H9 (cell line): ENCODE measurements at regions not wholly inside any gene's neighbourhood (a gene's known extent, or its start where the extent isn't known, plus 50 kb on each side); places are given as distances from the start of the nearest gene placed in this dataset.

ENCODE experiments used
- DNase-seq: peaks from one replicate; pipeline ENCODE4 v3.0.0-alpha.2; 2017
- H2AFZ ChIP-seq: one replicate; pipeline ENCODE4 v1.6.1; 2013; ENCODE audit warnings: mild to moderate bottlenecking, low read length, control low read depth, moderate library complexity
- H2AK5ac ChIP-seq: 2 replicates; pipeline ENCODE4 v1.6.1; 2013; ENCODE audit warnings: low read length, control low read depth, mixed read lengths; ENCODE audit not compliant: insufficient read length
- H2BK120ac ChIP-seq: one replicate; pipeline ENCODE4 v1.6.1; 2013; ENCODE audit warnings: low read depth, mild to moderate bottlenecking, low read length, control low read depth, inconsistent platforms; ENCODE audit not compliant: poor library complexity, severe bottlenecking
- H2BK12ac ChIP-seq: 2 replicates; pipeline ENCODE4 v1.6.1; 2013; ENCODE audit warnings: low read length, control low read depth, mixed read lengths, low read depth; ENCODE audit not compliant: insufficient read length
- H2BK15ac ChIP-seq: 2 replicates; pipeline ENCODE4 v1.6.1; 2013; ENCODE audit warnings: low read depth, low read length, control low read depth
- H2BK20ac ChIP-seq: one replicate; pipeline ENCODE4 v1.6.1; 2013; ENCODE audit warnings: low read depth, mild to moderate bottlenecking, low read length, control low read depth, inconsistent platforms; ENCODE audit not compliant: poor library complexity, severe bottlenecking
- H2BK5ac ChIP-seq: 2 replicates; pipeline ENCODE4 v1.6.1; 2013; ENCODE audit warnings: low read length, control low read depth, mixed read lengths; ENCODE audit not compliant: insufficient read length
- H3K14ac ChIP-seq: 2 replicates; pipeline ENCODE4 v1.6.1; 2013; ENCODE audit warnings: low read length, control low read depth; ENCODE audit not compliant: insufficient read depth
- H3K18ac ChIP-seq: 2 replicates; pipeline ENCODE4 v1.6.1; 2013; ENCODE audit warnings: low read depth, mild to moderate bottlenecking, mixed read lengths, low read length, control low read depth; ENCODE audit not compliant: insufficient read length
- H3K23ac ChIP-seq: 2 replicates; pipeline ENCODE4 v1.6.1; 2013; ENCODE audit warnings: low read length, control low read depth, mixed read lengths, low read depth; ENCODE audit not compliant: insufficient read length
- H3K23me2 ChIP-seq: 2 replicates; pipeline ENCODE4 v1.6.1; 2013; ENCODE audit warnings: low read depth, mild to moderate bottlenecking, mixed read lengths, low read length, control low read depth; ENCODE audit not compliant: insufficient read length, poor library complexity, severe bottlenecking
- H3K27ac ChIP-seq: 2 replicates; pipeline ENCODE4 v1.5.1; 2013; ENCODE audit warnings: low read length, control low read depth, mixed read lengths, low read depth; ENCODE audit not compliant: insufficient read length
- H3K27me3 ChIP-seq: 2 replicates; pipeline ENCODE4 v1.6.1; 2013; ENCODE audit warnings: low read length, control low read depth, inconsistent platforms; ENCODE audit not compliant: insufficient read depth
- H3K4ac ChIP-seq: 2 replicates; pipeline ENCODE4 v1.6.1; 2013; ENCODE audit warnings: low read depth, mild to moderate bottlenecking, control low read depth, inconsistent platforms, low read length, moderate library complexity
- H3K4me1 ChIP-seq: 2 replicates; pipeline ENCODE4 v1.6.1; 2013; ENCODE audit warnings: low read length, control low read depth, inconsistent platforms; ENCODE audit not compliant: insufficient read depth
- H3K4me2 ChIP-seq: 2 replicates; pipeline ENCODE4 v1.6.1; 2013; ENCODE audit warnings: low read length, control low read depth, mixed read lengths; ENCODE audit not compliant: insufficient read length, insufficient read depth
- H3K56ac ChIP-seq: 2 replicates; pipeline ENCODE4 v1.6.1; 2013; ENCODE audit warnings: low read depth, mild to moderate bottlenecking, mixed read lengths, low read length, control low read depth; ENCODE audit not compliant: insufficient read length
- H3K79me1 ChIP-seq: 2 replicates; pipeline ENCODE4 v1.6.1; 2013; ENCODE audit warnings: low read depth, mild to moderate bottlenecking, moderate library complexity, low read length, control low read depth, inconsistent platforms; ENCODE audit not compliant: insufficient read depth, poor library complexity, severe bottlenecking
- H3K79me2 ChIP-seq: 2 replicates; pipeline ENCODE4 v1.6.1; 2013; ENCODE audit warnings: low read length, control low read depth, inconsistent platforms; ENCODE audit not compliant: insufficient read depth
- H3K9ac ChIP-seq: 2 replicates; pipeline ENCODE4 v1.6.1; 2013; ENCODE audit warnings: low read length, control low read depth, mixed read lengths; ENCODE audit not compliant: insufficient read length; ENCODE audit errors: extremely low read depth
- H3K9me3 ChIP-seq: one replicate; pipeline ENCODE4 v1.6.1; 2013; ENCODE audit warnings: low read depth, low read length, inconsistent platforms; ENCODE audit not compliant: control insufficient read depth
- H3T11ph ChIP-seq: one replicate; pipeline ENCODE4 v1.6.1; 2013; ENCODE audit warnings: mild to moderate bottlenecking, low read length, control low read depth, inconsistent platforms
- H4K20me1 ChIP-seq: one replicate; pipeline ENCODE4 v1.6.1; 2013; ENCODE audit not compliant: control insufficient read depth, insufficient read length, insufficient read depth
- H4K5ac ChIP-seq: 2 replicates; pipeline ENCODE4 v1.6.1; 2013; ENCODE audit warnings: low read depth, mild to moderate bottlenecking, mixed read lengths, low read length, control low read depth; ENCODE audit not compliant: insufficient read length
- H4K8ac ChIP-seq: replicated peaks from 2 replicates; pipeline ENCODE4 v1.6.1; 2013; ENCODE audit warnings: low read length, control low read depth, mixed read lengths, low read depth; ENCODE audit not compliant: insufficient read length
- H4K91ac ChIP-seq: 2 replicates; pipeline ENCODE4 v1.6.1; 2013; ENCODE audit warnings: low read depth, mild to moderate bottlenecking, moderate library complexity, mixed read lengths, low read length, control low read depth; ENCODE audit not compliant: insufficient read length
- H3K27ac Mint-ChIP-seq, 3 experiments: 2 replicates in 2 of 3; 3 replicates in 1 of 3; pipeline ENCODE4 v1.8.0; 2020 to 2021; ENCODE audit warnings: mixed read lengths in 3 of 3, mild to moderate bottlenecking in 1 of 3, moderate library complexity in 1 of 3
- H3K27me3 Mint-ChIP-seq: 2 replicates; pipeline ENCODE4 v1.8.0; 2021; ENCODE audit warnings: low read depth, mild to moderate bottlenecking, moderate library complexity, mixed read lengths
- H3K36me3 Mint-ChIP-seq, 3 experiments: 2 replicates in 2 of 3; 3 replicates in 1 of 3; pipeline ENCODE4 v1.8.0; 2020 to 2021; ENCODE audit warnings: low read depth in 3 of 3, mixed read lengths in 3 of 3; ENCODE audit not compliant: insufficient read depth in 1 of 3
- H3K4me1 Mint-ChIP-seq, 2 experiments: 2 replicates each; pipeline ENCODE4 v1.8.0; 2020; ENCODE audit warnings: mixed read lengths in 2 of 2
- H3K4me3 Mint-ChIP-seq, 2 experiments: 2 replicates in 1 of 2; 3 replicates in 1 of 2; pipeline ENCODE4 v1.8.0; 2020 to 2021; ENCODE audit warnings: mild to moderate bottlenecking in 2 of 2, mixed read lengths in 2 of 2, moderate library complexity in 1 of 2
- H3K9me3 Mint-ChIP-seq, 2 experiments: 2 replicates in 1 of 2; 3 replicates in 1 of 2; pipeline ENCODE4 v1.8.0; 2020; ENCODE audit warnings: mild to moderate bottlenecking in 2 of 2, mixed read lengths in 2 of 2, moderate library complexity in 1 of 2
- CTCF ChIP-seq: fragments of 200-600 bp; sonication (generic); conservative IDR thresholded peaks from 3 replicates; pipeline ENCODE4 v1.8.0; 2021; ENCODE audit warnings: antibody characterized with exemption, mild to moderate bottlenecking
- WGBS: extraction: QIAGEN DNeasy Blood & Tissue Kit; methylation state at CpG from one replicate; pipeline ENCODE4 v1.1.7; 2013; ENCODE audit warnings: missing lambda C conversion rate, low lambda C conversion rate, mixed read lengths; ENCODE audit not compliant: insufficient read length; ENCODE audit errors: extremely low coverage; 5-methylcytosine and 5-hydroxymethylcytosine counted together

- H2BK15ac ChIP-seq: no peak overlapping the region
- peaks cover 25 to 30% of the 10 kb centered on the region in 2 experiments for H3K4me1 Mint-ChIP-seq
- no peaks in the 10 kb centered on the region for H3K27me3 Mint-ChIP-seq
- no peak overlapping the region for H2BK12ac ChIP-seq
- no peaks in the 10 kb centered on the region for H3K79me2 ChIP-seq
- DNase-seq: no peak
- no peak overlapping the region for H3K18ac ChIP-seq
- no peak overlapping the region for H3K4me2 ChIP-seq
- H2AK5ac ChIP-seq: no peak overlapping the region
- no peak overlapping the region for H3K27ac ChIP-seq
- no peak overlapping the region for H4K91ac ChIP-seq
- H3K79me1 ChIP-seq: no peaks in the 10 kb centered on the region
- no peak overlapping the region for H4K5ac ChIP-seq
- H3K4me1 ChIP-seq: no peaks in the 10 kb centered on the region; the same call in 1 of the 2 replicates
- no peak overlapping the region for H3K27ac Mint-ChIP-seq
- no peak overlapping the region for H2BK120ac ChIP-seq
- no peak overlapping the region for H2AFZ ChIP-seq
- H3K4ac ChIP-seq: no peak overlapping the region
- H3T11ph ChIP-seq: no peak overlapping the region
- H3K23ac ChIP-seq: no peak overlapping the region
- WGBS: no CpG with 5 or more reads among the region's 1 CpG
- no peak overlapping the region for H3K9ac ChIP-seq
- H3K23me2 ChIP-seq: no peaks in the 10 kb centered on the region
- no peak overlapping the region for H3K4me3 Mint-ChIP-seq
- H3K36me3 Mint-ChIP-seq: peaks cover 0 to 15% (median 4%) of the 10 kb centered on the region in 3 experiments; a peak in 5 of 7 replicates
- no peak overlapping the region for H4K8ac ChIP-seq
- no peak overlapping the region for H3K56ac ChIP-seq
- H4K20me1 ChIP-seq: no peaks in the 10 kb centered on the region
- H3K9me3 ChIP-seq: no peaks in the 10 kb centered on the region
- no peak overlapping the region for H2BK5ac ChIP-seq
- no peak overlapping the region for H3K14ac ChIP-seq
- H3K27me3 ChIP-seq: no peaks in the 10 kb centered on the region
- TF ChIP-seq CTCF: no peak
- peaks cover 11 to 12% of the 10 kb centered on the region in 2 experiments; a peak in 4 of 5 replicates for H3K9me3 Mint-ChIP-seq
- H2BK20ac ChIP-seq: no peak overlapping the region
Observed at GRCh38 chr12:38409511-38409910, 92.9 kb downstream of the ALG10B start.
